PC-3 (cell line): ENCODE measurements at regions not wholly inside any gene's neighbourhood (a gene's known extent, or its start where the extent isn't known, plus 50 kb on each side); places are given as distances from the start of the nearest gene placed in this dataset.

ENCODE experiments used
- ATAC-seq: fragments of 200-7000 bp; cut with Tn5 transposase; 2 replicates; pipeline ENCODE4 v1.9.1; 2020; ENCODE audit warnings: mild to moderate bottlenecking, moderate library complexity
- BruUV-seq: library from RNA; stranded (reverse); fragments of 400-500 nt; replicated peaks from 2 replicates; lab custom pipeline; 2021; lab: Mats Ljungman, UMichigan
- CTCF ChIA-PET: fragments of 300-600 bp; sonication (Branson Sonifier 250); formaldehyde crosslinking; loops from one replicate; lab custom pipeline; 2022; ENCODE audit warnings: antibody characterized with exemption; lab: Charles Lee
- POLR2A ChIA-PET: fragments of 300-600 bp; sonication (Branson Sonifier 250); formaldehyde crosslinking; loops from one replicate; lab custom pipeline; 2022; ENCODE audit warnings: antibody characterized with exemption; ENCODE audit not compliant: unreplicated experiment; lab: Charles Lee
- DNase-seq: peaks from one replicate; pipeline ENCODE4 v3.0.0-alpha.2; 2015
- H2AFZ ChIP-seq: fragments of 300-600 bp; sonication (generic); 2 replicates; pipeline ENCODE4 v1.6.0; 2016; ENCODE audit warnings: antibody characterized with exemption, low read length
- H3F3A ChIP-seq: fragments of 300-600 bp; sonication (generic); one replicate; pipeline ENCODE4 v1.6.0; 2017; ENCODE audit warnings: antibody characterized with exemption, low read length, control low read depth, mild to moderate bottlenecking; ENCODE audit not compliant: unreplicated experiment
- H3K27ac ChIP-seq: fragments of 300-600 bp; sonication (generic); 2 replicates; pipeline ENCODE4 v1.5.1; 2016; ENCODE audit warnings: mild to moderate bottlenecking, low read length
- H3K27me3 ChIP-seq: fragments of 300-600 bp; sonication (generic); 2 replicates; pipeline ENCODE4 v1.6.1; 2016; ENCODE audit warnings: low read length, mixed read lengths
- H3K36me3 ChIP-seq: fragments of 300-600 bp; sonication (generic); 2 replicates; pipeline ENCODE4 v1.6.1; 2016; ENCODE audit warnings: low read depth, mixed run types, low read length, mixed read lengths
- H3K4me1 ChIP-seq: fragments of 300-600 bp; sonication (generic); 2 replicates; pipeline ENCODE4 v1.5.1; 2016; ENCODE audit warnings: low read length; ENCODE audit not compliant: insufficient read depth
- H3K4me2 ChIP-seq: fragments of 300-600 bp; sonication (generic); 2 replicates; pipeline ENCODE4 v1.6.0; 2016; ENCODE audit warnings: low read length
- H3K4me3 ChIP-seq: fragments of 300-600 bp; sonication (generic); 2 replicates; pipeline ENCODE4 v1.5.1; 2016; ENCODE audit warnings: mild to moderate bottlenecking, low read length, mixed read lengths
- H3K79me2 ChIP-seq: fragments of 300-600 bp; sonication (generic); 2 replicates; pipeline ENCODE4 v1.6.1; 2017; ENCODE audit warnings: low read length, mixed read lengths
- H3K9ac ChIP-seq: fragments of 300-600 bp; sonication (generic); 2 replicates; pipeline ENCODE4 v1.6.0; 2016; ENCODE audit warnings: mild to moderate bottlenecking, low read length
- H3K9me2 ChIP-seq: fragments of 300-600 bp; sonication (generic); replicated peaks from 2 replicates; pipeline ENCODE4 v1.6.1; 2016; ENCODE audit warnings: mixed run types, low read length, mixed read lengths
- H3K9me3 ChIP-seq: fragments of 300-600 bp; sonication (generic); 2 replicates; pipeline ENCODE4 v1.6.1; 2016; ENCODE audit warnings: low read length, mixed read lengths
- H4K20me1 ChIP-seq: fragments of 300-600 bp; sonication (generic); 2 replicates; pipeline ENCODE4 v1.6.1; 2016; ENCODE audit warnings: low read length, mixed read lengths
- EZH2 ChIP-seq: fragments of 300-600 bp; sonication (generic); IDR thresholded peaks from one replicate; pipeline ENCODE4 v1.6.1; 2017; ENCODE audit warnings: antibody characterized with exemption, mild to moderate bottlenecking, low read length; ENCODE audit not compliant: unreplicated experiment
- EZH2phosphoT487 ChIP-seq: fragments of 300-600 bp; sonication (generic); IDR thresholded peaks from 2 replicates; pipeline ENCODE4 v1.6.1; 2018; ENCODE audit warnings: mild to moderate bottlenecking, antibody characterized with exemption, low read length, borderline replicate concordance
- intact Hi-C: fragments of 100-400 bp; cut with micrococcal nuclease; formaldehyde crosslinking; loops from 2 replicates; pipeline ENCODE4 v1.9.0; 2023
- TF ChIP-seq, protein P1 (sequence below): fragments of 300-600 bp; sonication (generic); conservative IDR thresholded peaks from 2 replicates; pipeline ENCODE4 v1.5.1; 2017; ENCODE audit warnings: antibody characterized with exemption, low read depth, mild to moderate bottlenecking, low read length

- Histone ChIP-seq H3F3A (no peaks in the 10 kb centered on the region), H3K79me2 (no peaks in the 10 kb centered on the region), H3K4me2 (no peak overlapping the region), H4K20me1 (no peaks in the 10 kb centered on the region), H3K27me3 (no peaks in the 10 kb centered on the region), H3K9me3 (no peaks in the 10 kb centered on the region), H3K4me1 (no peaks in the 10 kb centered on the region), H3K4me3 (no peak overlapping the region), H3K9ac (no peak overlapping the region), H2AFZ (no peak overlapping the region), H3K36me3 (no peaks in the 10 kb centered on the region), H3K27ac (no peak overlapping the region), H3K9me2 (no peaks in the 10 kb centered on the region)
- BruUV-seq = no TSS peak
- DNase-seq (no peak), ATAC-seq (no peak)
- ChIA-PET CTCF (no interaction called here), POLR2A (no interaction called here)
- intact Hi-C loops = no loop called here
- no peak for TF ChIP-seq EZH2phosphoT487
- TF ChIP-seq, protein P1, sequence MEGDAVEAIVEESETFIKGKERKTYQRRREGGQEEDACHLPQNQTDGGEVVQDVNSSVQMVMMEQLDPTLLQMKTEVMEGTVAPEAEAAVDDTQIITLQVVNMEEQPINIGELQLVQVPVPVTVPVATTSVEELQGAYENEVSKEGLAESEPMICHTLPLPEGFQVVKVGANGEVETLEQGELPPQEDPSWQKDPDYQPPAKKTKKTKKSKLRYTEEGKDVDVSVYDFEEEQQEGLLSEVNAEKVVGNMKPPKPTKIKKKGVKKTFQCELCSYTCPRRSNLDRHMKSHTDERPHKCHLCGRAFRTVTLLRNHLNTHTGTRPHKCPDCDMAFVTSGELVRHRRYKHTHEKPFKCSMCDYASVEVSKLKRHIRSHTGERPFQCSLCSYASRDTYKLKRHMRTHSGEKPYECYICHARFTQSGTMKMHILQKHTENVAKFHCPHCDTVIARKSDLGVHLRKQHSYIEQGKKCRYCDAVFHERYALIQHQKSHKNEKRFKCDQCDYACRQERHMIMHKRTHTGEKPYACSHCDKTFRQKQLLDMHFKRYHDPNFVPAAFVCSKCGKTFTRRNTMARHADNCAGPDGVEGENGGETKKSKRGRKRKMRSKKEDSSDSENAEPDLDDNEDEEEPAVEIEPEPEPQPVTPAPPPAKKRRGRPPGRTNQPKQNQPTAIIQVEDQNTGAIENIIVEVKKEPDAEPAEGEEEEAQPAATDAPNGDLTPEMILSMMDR = no peak
- TF ChIP-seq EZH2 = no peak
Measured at GRCh38 chr18:73924836-73925235, 222.8 kb downstream of the FBXO15 start.

- Histone ChIP-seq H3K4me1 (no peaks in the 10 kb centered on the region), H3K79me2 (no peaks in the 10 kb centered on the region), H3F3A (no peaks in the 10 kb centered on the region), H3K36me3 (no peaks in the 10 kb centered on the region), H3K4me2 (no peak overlapping the region), H2AFZ (no peak overlapping the region), H3K9ac (no peak overlapping the region), H4K20me1 (no peaks in the 10 kb centered on the region), H3K4me3 (no peak overlapping the region), H3K9me2 (no peaks in the 10 kb centered on the region), H3K27me3 (no peaks in the 10 kb centered on the region), H3K27ac (no peak overlapping the region), H3K9me3 (no peaks in the 10 kb centered on the region)
- intact Hi-C loops = no loop called here
- POLR2A ChIA-PET = no interaction called here
- ATAC-seq = no peak
- TF ChIP-seq, protein P1 = no peak
- TF ChIP-seq EZH2phosphoT487 (no peak), EZH2 (no peak)
- no peak for DNase-seq
- CTCF ChIA-PET = no interaction called here
- BruUV-seq = no TSS peak
Measured at GRCh38 chr18:73924307-73924706, 223.3 kb downstream of the FBXO15 start.

GRCh38 chr18:73923866-73924265 is 223.8 kb downstream of the FBXO15 start:
- DNase-seq = no peak
- Histone ChIP-seq H3K79me2 (no peaks in the 10 kb centered on the region), H2AFZ (no peak overlapping the region), H3K36me3 (no peaks in the 10 kb centered on the region), H3K4me1 (no peaks in the 10 kb centered on the region), H3K9ac (no peak overlapping the region), H3F3A (no peaks in the 10 kb centered on the region), H4K20me1 (no peaks in the 10 kb centered on the region), H3K4me3 (no peak overlapping the region), H3K9me3 (no peaks in the 10 kb centered on the region), H3K27me3 (no peaks in the 10 kb centered on the region), H3K27ac (no peak overlapping the region), H3K4me2 (no peak overlapping the region), H3K9me2 (no peaks in the 10 kb centered on the region)
- no TSS peak for BruUV-seq
- TF ChIP-seq, protein P1 = no peak
- TF ChIP-seq EZH2 (no peak), EZH2phosphoT487 (no peak)
- no peak for ATAC-seq
- ChIA-PET POLR2A (no interaction called here), CTCF (no interaction called here)
- intact Hi-C loops = no loop called here
